ENCODE measurements at regions not wholly inside any gene's neighbourhood (a gene's known extent, or its start where the extent isn't known, plus 50 kb on each side); places are given as distances from the start of the nearest gene placed in this dataset.

- Histone ChIP-seq H3K9ac (ENCODE audit: low read length) (no peak overlapping the region), H3K4me1 (ENCODE audit: control insufficient read depth in 1 of 2, insufficient read depth in 2 of 2, low read length in 2 of 2) (no peaks in the 10 kb centered on the region), H2AFZ (ENCODE audit: low read depth, low read length, poor library complexity, severe bottlenecking) (no peak overlapping the region), H3K4me3 (replicated peaks in 1 of 2; ENCODE audit: low read depth in 1 of 2, low read length in 2 of 2) (no peak overlapping the region), H3K9me3 (ENCODE audit: control insufficient read depth in 1 of 2, insufficient read depth in 1 of 2, low read depth in 1 of 2, low read length in 2 of 2) (no peaks in the 10 kb centered on the region), H3K36me3 (ENCODE audit: control insufficient read depth in 1 of 2, insufficient read depth in 2 of 2, low read length in 2 of 2) (no peaks in the 10 kb centered on the region), H3K27me3 (ENCODE audit: insufficient read depth, low read length) (0 out of 2 replicates have a peak, but pooled peaks cover 1% of the 10 kb centered on the region), H3K27ac (ENCODE audit: low read depth, low read length) (no peak overlapping the region), H3K79me2 (ENCODE audit: insufficient read depth, low read length) (no peaks in the 10 kb centered on the region), H3K4me2 (ENCODE audit: low read length) (no peak overlapping the region), H3K9me2 (ENCODE audit: insufficient read depth) (no peaks in the 10 kb centered on the region), H4K20me1 (ENCODE audit: insufficient read depth) (no peaks in the 10 kb centered on the region)
- intact Hi-C loops (cut with micrococcal nuclease), result no loop called here
- ChIA-PET POLR2A (no interaction called here), CTCF (no interaction called here), RAD21 (ENCODE audit: low non-redundant PET in 1 of 2, low total read pairs in 2 of 2, uncharacterized antibody in 2 of 2, unreplicated experiment in 2 of 2) (no interaction called here)
- BruUV-seq (replicated peaks), result no TSS peak
- ATAC-seq (no peak), DNase-seq (ENCODE audit: low read depth, low spot score) (no peak)
- TF ChIP-seq MAX (IDR thresholded peaks at IDR 0.05), result no peak
- TF ChIP-seq EGR1 (IDR thresholded peaks at IDR 0.05; ENCODE audit: low read depth), result no peak
- TF ChIP-seq EZH2phosphoT487 (IDR thresholded peaks at IDR 0.05; ENCODE audit: borderline replicate concordance), result no peak
These were observed 284.3 kb downstream of the SKAP2 start for GRCh38 chr7:26580064-26580591.

- no peak for ATAC-seq
- Histone ChIP-seq H3K9me3 (ENCODE audit: control insufficient read depth in 1 of 2, insufficient read depth in 1 of 2, low read depth in 1 of 2, low read length in 2 of 2) (no peaks in the 10 kb centered on the region), H3K27me3 (ENCODE audit: insufficient read depth, low read length) (0 out of 2 replicates have a peak, but pooled peaks cover 3% of the 10 kb centered on the region), H3K27ac (ENCODE audit: low read depth, low read length) (no peak overlapping the region), H2AFZ (ENCODE audit: low read depth, low read length, poor library complexity, severe bottlenecking) (no peak overlapping the region), H3K36me3 (ENCODE audit: control insufficient read depth in 1 of 2, insufficient read depth in 2 of 2, low read length in 2 of 2) (no peaks in the 10 kb centered on the region), H4K20me1 (ENCODE audit: insufficient read depth) (no peaks in the 10 kb centered on the region), H3K4me2 (ENCODE audit: low read length) (no peak overlapping the region), H3K4me3 (replicated peaks in 1 of 2; ENCODE audit: low read depth in 1 of 2, low read length in 2 of 2) (no peak overlapping the region), H3K9ac (ENCODE audit: low read length) (no peak overlapping the region), H3K4me1 (ENCODE audit: control insufficient read depth in 1 of 2, insufficient read depth in 2 of 2, low read length in 2 of 2) (no peaks in the 10 kb centered on the region), H3K79me2 (ENCODE audit: insufficient read depth, low read length) (no peaks in the 10 kb centered on the region), H3K9me2 (ENCODE audit: insufficient read depth) (no peaks in the 10 kb centered on the region)
- ChIA-PET RAD21 (ENCODE audit: low non-redundant PET in 1 of 2, low total read pairs in 2 of 2, uncharacterized antibody in 2 of 2, unreplicated experiment in 2 of 2) (no interaction called here), CTCF (no interaction called here), POLR2A (no interaction called here)
- TF ChIP-seq REST (IDR thresholded peaks at IDR 0.05; ENCODE audit: low read depth) (no peak), EZH2phosphoT487 (IDR thresholded peaks at IDR 0.05; ENCODE audit: borderline replicate concordance) (no peak), YY1 (IDR thresholded peaks at IDR 0.05; ENCODE audit: extremely low read depth, insufficient replicate concordance, low read depth, low read length) (no peak), CEBPB (IDR thresholded peaks at IDR 0.05; ENCODE audit: low read depth) (no peak), JUND (IDR thresholded peaks at IDR 0.05) (no peak), EZH2 (IDR thresholded peaks at IDR 0.05) (no peak), SIN3A (IDR thresholded peaks at IDR 0.05; ENCODE audit: low read depth) (no peak), CBX3 (IDR thresholded peaks at IDR 0.05; ENCODE audit: low read depth) (no peak), EGR1 (IDR thresholded peaks at IDR 0.05; ENCODE audit: low read depth) (no peak), POLR2AphosphoS5 (IDR thresholded peaks at IDR 0.05; ENCODE audit: low read depth, low read length) (no peak), POLR2A (IDR thresholded peaks at IDR 0.05; ENCODE audit: borderline replicate concordance, extremely low read depth, insufficient read depth, insufficient read length) (no peak), RAD21 (IDR thresholded peaks at IDR 0.05; ENCODE audit: low read depth) (no peak)
- intact Hi-C loops (cut with micrococcal nuclease), result no loop called here
- no TSS peak for BruUV-seq (replicated peaks)
- no peak for DNase-seq (ENCODE audit: low read depth, low spot score)
These were observed 283.7 kb downstream of the SKAP2 start for GRCh38 chr7:26580711-26581110.
